GM21528 (cell line): ENCODE measurements at regions not wholly inside any gene's neighbourhood (a gene's known extent, or its start where the extent isn't known, plus 50 kb on each side); places are given as distances from the start of the nearest gene placed in this dataset.

ENCODE experiments used
- ATAC-seq: cut with Tn5 transposase; IDR thresholded peaks from one replicate; pipeline ENCODE4 v1.9.1; 2021; ENCODE audit warnings: mild to moderate bottlenecking, moderate library complexity; ENCODE audit not compliant: unreplicated experiment, low FRiP score

DNA sequence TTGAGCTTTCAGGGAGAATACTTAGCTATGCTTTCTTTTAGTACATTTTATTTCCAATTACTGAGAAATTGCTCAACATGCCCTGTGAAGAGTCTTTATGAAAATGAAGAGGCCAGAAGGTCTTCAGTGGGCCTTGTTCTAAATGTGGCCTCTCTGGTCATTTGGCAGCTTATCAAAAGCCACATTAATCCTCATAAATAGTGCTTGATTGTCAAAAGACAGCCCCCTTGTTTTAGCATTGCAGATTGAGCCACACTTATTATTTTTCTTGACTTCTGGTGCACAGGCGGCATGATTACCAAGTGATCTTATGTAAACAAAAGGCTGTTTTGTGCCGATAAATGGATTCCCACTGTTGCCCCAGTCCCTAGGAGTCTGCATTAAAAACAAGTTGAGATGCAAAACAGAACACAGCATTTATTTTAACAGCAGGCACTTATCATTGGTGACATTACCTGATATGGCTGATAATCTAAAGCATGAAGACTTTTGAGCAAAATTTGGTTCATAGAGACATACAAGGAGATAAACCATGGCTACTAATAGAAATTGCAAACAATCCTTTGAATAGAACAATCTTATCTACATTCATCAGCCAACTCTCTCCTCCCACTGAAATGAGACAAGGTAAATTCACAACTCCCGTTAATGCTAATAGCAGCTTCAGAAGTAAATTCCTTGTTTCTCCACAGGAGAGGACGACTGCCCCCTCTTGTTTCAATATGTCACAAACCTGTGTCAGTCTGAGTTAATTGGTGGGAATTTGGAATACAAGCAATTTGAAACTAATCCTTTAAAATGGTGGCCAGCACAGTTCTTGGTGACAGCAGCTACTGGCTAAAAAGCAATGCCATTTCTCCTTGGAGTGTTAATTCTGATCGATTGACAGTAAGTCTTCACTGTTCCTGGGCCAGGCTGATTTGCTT is 194.3 kb downstream of the NSUN3 start:
- ATAC-seq: no peak

DNA sequence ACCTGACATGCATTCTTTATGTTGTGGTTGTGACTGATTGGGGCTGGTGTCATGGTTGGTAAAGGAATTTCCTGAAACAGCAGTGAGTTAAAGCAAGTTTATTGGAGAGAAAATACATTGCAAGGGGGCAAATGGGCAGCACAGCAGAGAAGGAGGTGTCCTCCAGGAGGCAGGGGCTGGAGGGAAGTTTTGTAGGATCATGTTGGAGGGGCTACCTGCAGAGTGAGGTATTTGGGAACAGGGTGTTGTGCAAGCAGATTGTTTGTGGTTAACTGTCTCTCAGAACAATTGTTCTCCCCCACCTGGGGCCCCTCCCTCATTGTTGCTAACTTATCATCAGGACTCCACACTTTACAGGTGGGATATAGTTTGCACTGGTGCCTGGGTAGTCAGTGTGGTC is 196.0 kb downstream of the NSUN3 start:
- ATAC-seq: no peak

GRCh38 chr3:94259291-94259690 is 196.4 kb downstream of the NSUN3 start:
- no peak for ATAC-seq

- ATAC-seq: no peak
Observed at GRCh38 chr3:94269763-94270162, 206.9 kb downstream of the NSUN3 start.

DNA sequence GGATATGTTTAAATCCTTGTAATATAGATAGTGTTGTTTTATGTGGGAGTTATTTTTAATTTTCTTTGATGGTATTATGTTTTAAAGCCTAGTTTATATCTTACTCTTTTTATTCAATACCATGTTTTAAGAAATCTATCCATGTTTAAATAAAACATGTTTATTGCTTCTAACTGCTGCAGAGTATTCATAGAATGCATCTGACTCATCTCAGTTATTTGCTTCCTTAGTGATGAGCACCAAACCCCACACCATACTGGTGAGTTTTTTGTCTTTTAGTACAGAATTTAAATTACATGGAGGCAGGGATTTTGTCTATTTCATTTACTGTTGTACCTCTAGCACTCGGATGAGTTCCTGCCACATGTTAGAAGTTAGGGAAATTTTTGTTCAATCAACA is 209.2 kb downstream of the NSUN3 start:
- no peak for ATAC-seq

DNA sequence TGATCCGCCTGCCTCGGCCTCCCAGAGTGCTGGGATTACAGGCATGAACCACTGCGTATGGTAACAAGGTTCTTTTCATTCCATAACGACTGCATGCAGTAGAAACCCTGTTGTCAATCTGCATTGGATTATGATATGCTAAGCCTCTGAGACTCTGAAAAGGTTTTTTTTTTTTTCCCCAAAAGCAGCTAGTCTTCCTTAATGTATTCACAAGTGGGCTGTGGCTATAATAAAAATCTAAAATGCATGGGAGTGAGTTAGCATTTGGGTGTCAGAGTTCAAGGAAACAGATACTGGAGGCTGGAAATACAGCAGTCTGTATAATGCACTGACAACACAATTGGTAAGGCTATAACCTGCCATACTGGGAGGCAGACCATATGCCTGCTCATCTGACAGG is 218.1 kb downstream of the NSUN3 start:
- ATAC-seq: no peak

- ATAC-seq: no peak
Observed at GRCh38 chr3:94285872-94286271, 223.0 kb downstream of the NSUN3 start.

GRCh38 chr3:94291686-94292085 is 228.8 kb downstream of the NSUN3 start:
- ATAC-seq: no peak

GRCh38 chr3:94292151-94292550 is 229.3 kb downstream of the NSUN3 start:
- ATAC-seq: no peak

- ATAC-seq: no peak
Observed at GRCh38 chr3:94293793-94294195, 230.9 kb downstream of the NSUN3 start.

DNA sequence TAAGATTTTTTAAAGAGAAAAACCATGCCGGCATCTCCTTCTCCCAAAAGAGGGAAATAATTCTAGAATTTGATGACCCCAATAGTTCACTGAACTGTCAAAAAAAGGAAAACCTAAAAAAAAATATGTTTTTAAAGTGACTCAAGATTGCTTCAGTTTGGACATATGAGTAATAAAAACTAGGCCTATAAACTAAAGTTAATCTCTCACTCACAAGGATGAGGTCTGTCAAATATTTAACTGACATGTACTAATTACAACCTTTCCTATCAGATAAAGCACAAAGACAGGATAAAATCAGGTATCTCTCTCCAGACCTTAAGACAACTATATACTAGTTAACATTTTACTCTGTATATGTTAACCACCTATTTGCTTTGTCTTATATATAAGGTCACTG is 231.9 kb downstream of the NSUN3 start:
- ATAC-seq: no peak

- ATAC-seq: no peak
Observed at GRCh38 chr3:94299716-94300115, 236.9 kb downstream of the NSUN3 start.

DNA sequence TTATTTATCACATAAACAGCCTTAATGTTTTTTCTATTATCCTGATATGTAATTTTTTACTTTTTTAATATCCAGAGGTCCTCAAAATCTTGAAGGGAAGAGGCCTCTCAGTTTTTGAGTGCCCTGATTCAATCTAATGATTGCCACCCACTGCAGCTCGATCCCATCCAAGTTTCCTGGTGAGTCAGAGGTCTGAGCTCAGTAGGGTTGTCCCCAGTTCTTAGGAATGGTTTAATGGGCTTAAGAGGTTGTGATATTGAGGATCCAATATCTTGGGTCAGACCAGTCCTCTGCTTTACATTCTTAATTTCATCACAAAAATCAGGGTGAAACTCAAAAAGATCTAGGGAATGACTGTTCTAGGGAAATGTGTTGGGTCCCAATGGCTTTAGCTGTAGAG is 238.5 kb downstream of the NSUN3 start:
- ATAC-seq: no peak

DNA sequence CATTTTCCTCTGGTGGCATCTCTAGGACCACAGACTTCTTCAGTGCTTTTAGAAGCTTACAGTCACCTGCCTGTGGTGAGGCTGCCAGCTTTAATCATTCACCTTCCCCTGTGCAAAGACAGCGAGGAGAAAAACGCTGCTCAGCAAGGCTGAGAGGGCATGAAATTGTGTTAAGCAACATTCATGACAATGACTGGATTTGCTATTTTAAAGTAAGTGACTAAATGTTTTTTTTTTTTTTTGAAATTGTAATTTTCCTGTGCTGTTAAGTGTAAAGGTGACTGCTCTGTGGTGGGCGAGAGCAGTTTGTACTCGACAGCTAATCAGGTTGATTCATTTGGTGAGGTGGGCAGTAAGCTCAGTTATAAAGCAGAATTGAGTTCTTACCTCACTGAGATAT is 240.4 kb downstream of the NSUN3 start:
- ATAC-seq: no peak

- ATAC-seq: no peak
Observed at GRCh38 chr3:94303897-94304296, 241.0 kb downstream of the NSUN3 start.

- ATAC-seq: no peak
Observed at GRCh38 chr3:94304954-94305353, 242.1 kb downstream of the NSUN3 start.

DNA sequence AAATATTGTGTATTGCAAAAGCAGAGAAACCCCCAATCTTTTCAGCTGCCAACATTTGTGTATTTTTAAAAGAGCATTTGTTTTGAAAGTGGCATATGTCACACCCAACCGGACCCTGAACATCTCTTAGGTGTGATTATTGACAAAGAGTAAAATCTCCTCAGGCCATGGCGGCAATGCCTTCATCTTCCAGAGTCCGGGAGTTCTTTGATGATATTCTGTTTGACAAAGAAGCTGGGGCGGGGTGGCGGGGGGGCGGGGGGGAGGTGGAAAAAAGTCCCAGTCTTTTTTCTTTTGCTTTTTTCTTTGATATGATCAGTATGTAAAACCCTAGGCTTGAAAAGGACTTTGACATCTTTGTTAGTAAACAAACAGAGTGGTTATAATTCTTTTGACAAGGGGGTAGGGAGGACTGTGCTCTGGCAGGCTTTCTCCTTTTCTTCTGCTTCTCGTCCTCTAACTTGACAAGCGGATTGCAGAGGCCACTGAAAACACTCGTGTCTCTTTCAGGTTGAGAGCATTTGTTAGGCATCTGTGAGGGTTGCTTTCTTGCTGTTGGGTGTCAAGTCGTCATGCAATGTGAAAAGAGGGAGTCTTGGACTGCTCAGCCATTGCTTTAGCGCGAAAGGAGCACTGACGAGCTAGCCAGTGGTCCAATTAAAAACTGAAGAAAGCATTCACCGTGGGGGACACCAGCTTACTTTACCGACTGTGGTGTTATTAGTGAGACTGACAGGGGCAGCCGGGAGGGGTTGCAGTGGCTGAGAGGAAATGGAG is 243.2 kb downstream of the NSUN3 start:
- ATAC-seq: no peak

DNA sequence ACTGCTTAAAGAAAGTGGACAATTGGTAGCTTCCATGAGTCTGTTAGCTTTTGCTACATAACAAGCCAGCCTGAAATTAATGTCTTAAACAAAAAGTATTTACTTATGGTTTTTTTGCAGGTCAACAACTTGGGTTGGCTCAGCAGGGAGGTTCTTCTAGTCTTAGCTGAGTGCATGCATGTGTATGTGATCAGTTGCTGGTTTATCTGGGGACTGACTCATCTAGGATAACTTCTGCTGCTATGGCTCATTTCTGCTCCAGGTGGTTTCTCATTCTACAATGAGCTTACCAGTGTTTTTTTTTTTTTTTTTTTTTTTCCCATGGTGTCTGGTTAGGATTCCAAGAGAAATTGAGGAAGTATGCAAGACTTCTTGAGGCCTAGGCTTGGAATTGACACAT is 244.7 kb downstream of the NSUN3 start:
- ATAC-seq: no peak

DNA sequence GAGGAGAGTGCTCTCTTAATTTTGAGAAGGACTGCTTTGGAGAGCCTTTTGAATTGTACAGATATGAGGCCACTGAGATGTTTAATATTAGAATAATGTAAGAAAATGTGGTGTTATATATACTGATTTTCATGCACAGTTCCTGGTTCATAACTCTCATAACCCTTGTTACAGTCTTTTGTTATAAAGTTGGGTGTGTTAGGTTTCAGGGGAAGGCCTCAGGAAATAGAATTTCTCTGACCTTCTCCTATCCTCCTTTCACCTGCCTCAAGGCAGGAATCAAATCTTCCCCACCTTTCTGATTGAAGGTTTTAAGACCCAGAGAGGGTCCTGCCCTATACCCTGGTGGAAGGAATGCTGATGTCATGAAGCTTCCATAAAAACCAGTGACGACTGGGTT is 245.9 kb downstream of the NSUN3 start:
- no peak for ATAC-seq

GRCh38 chr3:94310341-94311135 is 247.7 kb downstream of the NSUN3 start:
- no peak for ATAC-seq

DNA sequence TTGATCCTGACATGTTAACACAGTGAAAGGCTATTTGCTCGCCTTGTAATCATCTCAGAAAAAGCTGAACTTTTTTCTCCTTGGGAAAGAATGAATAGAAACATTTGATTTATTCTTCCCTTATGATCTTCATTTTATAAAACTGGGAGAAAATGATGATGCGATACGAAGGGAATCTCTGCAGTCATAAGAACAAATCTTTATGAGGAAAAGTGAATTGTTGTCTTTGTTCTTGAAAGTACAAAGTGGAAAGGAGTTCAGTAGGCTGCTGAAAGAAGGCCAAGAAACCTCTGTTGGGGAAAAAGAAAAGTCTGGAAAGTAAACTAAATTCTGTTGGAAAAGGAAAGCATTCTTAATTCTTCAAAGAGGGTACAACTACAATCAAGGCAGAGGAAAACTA is 248.8 kb downstream of the NSUN3 start:
- ATAC-seq: no peak
